Right lobe of liver (tissue), 6 donors: ENCODE measurements at regions not wholly inside any gene's neighbourhood (a gene's known extent, or its start where the extent isn't known, plus 50 kb on each side); places are given as distances from the start of the nearest gene placed in this dataset.

Experiments used
- ATAC-seq, 4 donors: fragments of 200-7000 bp; cut with Tn5 transposase; one replicate each; pipeline ENCODE4 v1.9.1; 2020; ENCODE audit warnings: mild to moderate bottlenecking in 4 of 4, moderate library complexity in 4 of 4
- DNase-seq, 3 donors: peaks; one replicate each; pipeline ENCODE4 v3.0.0-alpha.2; 2020
- H3K27ac ChIP-seq, 3 donors: fragments of 200-600 bp; one replicate each; pipeline ENCODE4 v1.8.0; 2022
- H3K27me3 ChIP-seq, 2 donors: fragments of 200-600 bp; one replicate each; pipeline ENCODE4 v1.8.0; 2022
- H3K36me3 ChIP-seq, 4 donors: fragments of 200-600 bp; sonication (generic) in 1 of 4; one replicate each; pipeline versions ENCODE4 v1.5.1 to v1.8.0; 2017 to 2022; ENCODE audit warnings: control low read depth in 1 of 4
- H3K4me1 ChIP-seq, 4 donors: fragments of 200-600 bp; sonication (generic) in 1 of 4; one replicate each; pipeline versions ENCODE4 v1.5.1 to v1.8.0; 2017 to 2022; ENCODE audit warnings: control low read depth in 1 of 4
- H3K4me3 ChIP-seq, 3 donors: fragments of 200-600 bp; one replicate each; pipeline ENCODE4 v1.8.0; 2022
- H3K9me3 ChIP-seq, 4 donors: fragments of 200-600 bp; sonication (generic) in 1 of 4; one replicate each; pipeline versions ENCODE4 v1.5.1 to v1.8.0; 2017 to 2022; ENCODE audit warnings: control low read depth in 1 of 4
- POLR2A ChIP-seq: fragments of 450-650 bp; IDR thresholded peaks from one replicate; pipeline ENCODE4 v1.6.1; 2017; ENCODE audit warnings: antibody characterized with exemption, mild to moderate bottlenecking
- WGBS: methylation state at CpG from one replicate; pipeline ENCODE4 v1.1.6; 2018; ENCODE audit warnings: low coverage, low lambda C conversion rate; ENCODE audit not compliant: insufficient coverage; ENCODE audit errors: missing lambda C conversion rate; 5-methylcytosine and 5-hydroxymethylcytosine counted together
- intact Hi-C, 2 donors: fragments of 100-400 bp; cut with DNase I; formaldehyde crosslinking; loops; one replicate each; pipeline versions ENCODE4 v1.11.2 to v1.14.1; 2022
- TF ChIP-seq, protein P1 (sequence below), 4 donors: fragments of 200-600 bp in 3 of 4; fragments of 450-650 bp in 1 of 4; IDR thresholded peaks; one replicate each; pipeline versions ENCODE4 v1.5.1 to v1.8.0; 2016 to 2022; ENCODE audit warnings: antibody characterized with exemption in 4 of 4, mild to moderate bottlenecking in 2 of 4
- donor health status: DM: no; HTN: yes; CAD: no.
- donor health status: DM: no; HTN: no; CAD: no.
- donor health status: DM: no; HTN: no; CAD: no.
- donor health status: DM: no; HTN: yes; CAD: no.
- donor health status: DM: no; HTN: yes; CAD: no.

DNA sequence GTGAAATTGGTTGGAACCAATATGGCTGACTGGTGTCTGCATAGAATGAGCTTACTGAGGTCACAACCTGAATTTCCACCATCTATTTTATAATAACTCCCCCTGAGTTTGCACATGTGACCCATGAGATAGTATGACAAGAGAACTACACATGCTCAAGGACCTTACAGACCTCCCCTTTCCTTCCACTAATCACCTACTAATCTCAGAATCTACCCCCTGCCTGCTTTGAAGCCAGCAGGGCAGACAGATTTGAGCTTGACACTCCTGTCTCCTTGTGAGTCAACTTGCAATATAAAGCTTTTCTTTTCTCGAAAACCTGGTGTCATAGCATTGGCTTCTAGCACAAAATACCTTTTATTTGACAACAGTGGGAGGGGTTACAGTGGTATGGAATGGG is 248.4 kb downstream of the RFC3 start:
- H3K4me3 ChIP-seq = no peak overlapping the region
- TF ChIP-seq POLR2A = no peak
- TF ChIP-seq, protein P1, sequence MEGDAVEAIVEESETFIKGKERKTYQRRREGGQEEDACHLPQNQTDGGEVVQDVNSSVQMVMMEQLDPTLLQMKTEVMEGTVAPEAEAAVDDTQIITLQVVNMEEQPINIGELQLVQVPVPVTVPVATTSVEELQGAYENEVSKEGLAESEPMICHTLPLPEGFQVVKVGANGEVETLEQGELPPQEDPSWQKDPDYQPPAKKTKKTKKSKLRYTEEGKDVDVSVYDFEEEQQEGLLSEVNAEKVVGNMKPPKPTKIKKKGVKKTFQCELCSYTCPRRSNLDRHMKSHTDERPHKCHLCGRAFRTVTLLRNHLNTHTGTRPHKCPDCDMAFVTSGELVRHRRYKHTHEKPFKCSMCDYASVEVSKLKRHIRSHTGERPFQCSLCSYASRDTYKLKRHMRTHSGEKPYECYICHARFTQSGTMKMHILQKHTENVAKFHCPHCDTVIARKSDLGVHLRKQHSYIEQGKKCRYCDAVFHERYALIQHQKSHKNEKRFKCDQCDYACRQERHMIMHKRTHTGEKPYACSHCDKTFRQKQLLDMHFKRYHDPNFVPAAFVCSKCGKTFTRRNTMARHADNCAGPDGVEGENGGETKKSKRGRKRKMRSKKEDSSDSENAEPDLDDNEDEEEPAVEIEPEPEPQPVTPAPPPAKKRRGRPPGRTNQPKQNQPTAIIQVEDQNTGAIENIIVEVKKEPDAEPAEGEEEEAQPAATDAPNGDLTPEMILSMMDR (IDR thresholded peaks at IDR 0.05) = no peak
- no peak for ATAC-seq
- no peaks in the 10 kb centered on the region for H3K4me1 ChIP-seq
- no peaks in the 10 kb centered on the region for H3K9me3 ChIP-seq
- intact Hi-C loops = no loop called here
- no peak for DNase-seq
- no peak overlapping the region for H3K27ac ChIP-seq
- WGBS = 64% methylated on average over 1 of the region's 1 CpG
- no peaks in the 10 kb centered on the region for H3K27me3 ChIP-seq
- no peaks in the 10 kb centered on the region for H3K36me3 ChIP-seq

DNA sequence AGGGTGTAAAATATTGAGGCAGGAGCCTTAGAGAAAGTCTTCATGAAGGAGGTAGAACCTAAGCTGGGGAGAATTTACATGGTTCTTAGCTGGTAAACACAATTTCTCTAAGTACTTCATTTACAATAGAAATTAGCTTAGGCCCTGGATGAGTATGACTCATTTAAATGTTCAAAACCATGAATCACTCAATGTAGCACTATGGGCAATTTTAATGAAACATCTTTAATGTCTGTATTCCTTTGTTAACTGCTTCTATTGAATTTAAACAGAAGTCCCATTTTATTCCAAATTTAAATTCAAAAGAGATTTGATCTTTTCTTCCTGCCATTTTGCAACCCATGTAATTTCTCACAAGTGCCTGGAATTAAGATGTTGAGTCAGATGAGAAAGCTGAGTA is 252.1 kb downstream of the RFC3 start:
- H3K9me3 ChIP-seq = peaks cover 0 to 5% (median 0%) of the 10 kb centered on the region in 4 donors
- no peaks in the 10 kb centered on the region for H3K4me1 ChIP-seq
- no peaks in the 10 kb centered on the region for H3K27me3 ChIP-seq
- TF ChIP-seq, protein P1 (IDR thresholded peaks at IDR 0.05) = no peak
- H3K4me3 ChIP-seq = no peak overlapping the region
- ATAC-seq (no peak), DNase-seq (no peak)
- no peak overlapping the region for H3K27ac ChIP-seq
- intact Hi-C loops = no loop called here
- H3K36me3 ChIP-seq = no peaks in the 10 kb centered on the region

DNA sequence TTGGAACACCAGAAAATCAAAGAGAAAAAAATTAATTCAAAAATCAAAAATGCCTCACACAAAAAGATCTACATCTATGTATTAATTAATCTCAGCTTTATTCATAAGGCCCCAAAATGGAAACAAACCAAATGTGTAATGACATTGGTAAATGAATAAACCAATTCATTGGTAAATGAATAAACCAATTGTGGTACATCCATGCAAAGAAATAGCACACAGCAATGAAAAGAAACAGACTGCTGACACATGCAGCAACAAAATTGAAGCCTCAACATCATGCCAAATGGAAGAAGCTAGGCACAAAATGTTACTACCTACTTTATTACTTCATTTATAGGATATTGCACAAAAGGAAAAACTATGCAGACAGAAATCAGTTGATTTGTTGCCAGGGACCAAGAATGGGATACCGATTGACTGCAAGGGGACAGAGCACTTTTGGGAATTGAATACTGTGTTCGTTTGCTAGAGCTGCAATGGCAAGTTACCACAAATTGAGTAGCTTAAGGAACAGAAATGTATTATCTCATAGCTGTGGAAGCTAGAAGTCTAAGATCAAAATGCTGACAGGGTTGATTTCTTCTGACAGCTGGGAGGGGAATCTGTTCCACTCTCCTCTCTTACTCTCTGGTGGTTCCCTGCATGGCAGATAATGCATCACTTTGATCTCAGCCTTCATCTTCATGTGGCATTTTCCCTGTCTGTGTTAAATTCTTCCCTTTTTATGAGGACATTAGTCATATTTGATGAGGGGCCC is 252.8 kb downstream of the RFC3 start:
- 78% methylated on average over 2 of the region's 2 CpGs for WGBS
- H3K4me1 ChIP-seq = no peaks in the 10 kb centered on the region
- H3K27ac ChIP-seq = no peak overlapping the region
- H3K27me3 ChIP-seq = no peaks in the 10 kb centered on the region
- TF ChIP-seq, protein P1 (IDR thresholded peaks at IDR 0.05) = no peak
- no peak for TF ChIP-seq POLR2A
- no peak for DNase-seq
- H3K9me3 ChIP-seq = peaks cover 0 to 5% (median 0%) of the 10 kb centered on the region in 4 donors
- no peak overlapping the region for H3K4me3 ChIP-seq
- intact Hi-C loops = no loop called here
- H3K36me3 ChIP-seq = no peaks in the 10 kb centered on the region
- no peak for ATAC-seq

DNA sequence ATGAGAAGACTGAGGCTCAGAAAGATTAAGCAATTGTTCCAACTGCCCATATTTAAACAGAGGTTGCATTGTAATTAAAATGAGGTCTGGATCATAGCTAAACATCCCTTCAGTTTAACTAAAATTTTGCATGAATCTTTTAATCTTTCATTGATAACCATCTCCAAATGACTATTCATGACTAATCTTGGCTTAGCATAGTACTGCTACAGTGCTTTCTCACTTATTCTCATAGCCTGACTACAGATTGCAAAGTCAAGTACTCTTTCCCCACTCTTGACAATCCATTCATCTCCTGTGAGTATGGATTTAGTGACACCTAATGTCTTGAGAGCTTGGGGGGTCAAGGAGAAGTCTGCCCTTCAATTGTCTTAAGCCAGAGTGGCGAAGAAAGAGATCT is 258.4 kb downstream of the RFC3 start:
- ATAC-seq (no peak), DNase-seq (no peak)
- Histone ChIP-seq H3K27ac (no peak overlapping the region), H3K27me3 (no peaks in the 10 kb centered on the region), H3K36me3 (no peaks in the 10 kb centered on the region), H3K9me3 (peaks cover 0 to 5% (median 0%) of the 10 kb centered on the region in 4 donors), H3K4me1 (no peaks in the 10 kb centered on the region), H3K4me3 (no peak overlapping the region)
- TF ChIP-seq, protein P1 (IDR thresholded peaks at IDR 0.05) = no peak
- no peak for TF ChIP-seq POLR2A
- WGBS = 100% methylated on average over 1 of the region's 1 CpG
- intact Hi-C loops = loop anchor here in 1 of 2 donors (5.0 kb wide), 1 partner anchor 144 kb away; no protein-coding TSS in a partner anchor
